ENCODE measurements at regions not wholly inside any gene's neighbourhood (a gene's known extent, or its start where the extent isn't known, plus 50 kb on each side); places are given as distances from the start of the nearest gene placed in this dataset.

GRCh38 chr5:4229414-4230292 is 634.0 kb downstream of the IRX1 start:
- DNase-seq (ENCODE audit: low read depth) = no peak

- DNase-seq (ENCODE audit: low read depth) = no peak
Observed at GRCh38 chr5:4230471-4230785, 634.8 kb downstream of the IRX1 start.

GRCh38 chr5:4230786-4231641 is 635.4 kb downstream of the IRX1 start:
- no peak for DNase-seq (ENCODE audit: low read depth)

- DNase-seq (ENCODE audit: low read depth) = no peak
Observed at GRCh38 chr5:4232084-4232483, 636.5 kb downstream of the IRX1 start.

- DNase-seq (ENCODE audit: low read depth) = no peak
Observed at GRCh38 chr5:4233671-4234070, 638.0 kb downstream of the IRX1 start.

- DNase-seq (ENCODE audit: low read depth) = no peak
Observed at GRCh38 chr5:4243479-4244264, 648.0 kb downstream of the IRX1 start.

- DNase-seq (ENCODE audit: low read depth) = no peak
Observed at GRCh38 chr5:4244306-4244705, 648.7 kb downstream of the IRX1 start.

- no peak for DNase-seq (ENCODE audit: low read depth)
Observed at GRCh38 chr5:4245076-4245475, 649.4 kb downstream of the IRX1 start.

GRCh38 chr5:4245511-4245910 is 649.9 kb downstream of the IRX1 start:
- DNase-seq (ENCODE audit: low read depth) = no peak

GRCh38 chr5:4246447-4246846 is 650.8 kb downstream of the IRX1 start:
- DNase-seq (ENCODE audit: low read depth) = no peak

GRCh38 chr5:4250254-4250653 is 654.6 kb downstream of the IRX1 start:
- DNase-seq (ENCODE audit: low read depth) = no peak

- DNase-seq (ENCODE audit: low read depth) = no peak
Observed at GRCh38 chr5:4252385-4252784, 656.8 kb downstream of the IRX1 start.

GRCh38 chr5:4254736-4255135 is 659.1 kb downstream of the IRX1 start:
- DNase-seq (ENCODE audit: low read depth) = no peak

GRCh38 chr5:4255441-4255840 is 659.8 kb downstream of the IRX1 start:
- DNase-seq (ENCODE audit: low read depth) = no peak

- no peak for DNase-seq (ENCODE audit: low read depth)
Observed at GRCh38 chr5:4258170-4258569, 662.5 kb downstream of the IRX1 start.

GRCh38 chr5:4271193-4271592 is 675.6 kb downstream of the IRX1 start:
- DNase-seq (ENCODE audit: low read depth) = no peak

- DNase-seq (ENCODE audit: low read depth) = no peak
Observed at GRCh38 chr5:4275232-4275631, 679.6 kb downstream of the IRX1 start.

- DNase-seq (ENCODE audit: low read depth) = no peak
Observed at GRCh38 chr5:4294878-4295277, 699.2 kb downstream of the IRX1 start.

GRCh38 chr5:4295663-4296339 is 700.2 kb downstream of the IRX1 start:
- no peak for DNase-seq (ENCODE audit: low read depth)

- no peak for DNase-seq (ENCODE audit: low read depth)
Observed at GRCh38 chr5:4306057-4306456, 710.4 kb downstream of the IRX1 start.

GRCh38 chr5:4309026-4309425 is 713.4 kb downstream of the IRX1 start:
- no peak for DNase-seq (ENCODE audit: low read depth)

GRCh38 chr5:4313138-4313537 is 717.5 kb downstream of the IRX1 start:
- DNase-seq (ENCODE audit: low read depth) = no peak

Measured in stimulated activated CD8-positive, alpha-beta memory T cell treated with anti-CD3 and anti-CD28 coated beads, Interleukin-7, amount 100 ng/mL, for 24 hours (primary cell).